CD4-positive, alpha-beta T cell (primary cell): ENCODE measurements at regions not wholly inside any gene's neighbourhood (a gene's known extent, or its start where the extent isn't known, plus 50 kb on each side); places are given as distances from the start of the nearest gene placed in this dataset.

ENCODE experiments used
- ATAC-seq: fragments of 200-7000 bp; cut with Tn5 transposase; one replicate; pipeline ENCODE4 v1.10.0; 2022; ENCODE audit warnings: mild to moderate bottlenecking; ENCODE audit not compliant: poor library complexity
- CTCF ChIA-PET: fragments of 350-600 bp; sonication (Branson Sonifier 250); formaldehyde crosslinking; loops from one replicate; lab custom pipeline; 2021; ENCODE audit warnings: antibody characterized with exemption, inconsistent platforms; lab: Charles Lee
- POLR2A ChIA-PET: fragments of 350-600 bp; sonication (Branson Sonifier 250); formaldehyde crosslinking; loops from one replicate; lab custom pipeline; 2021; ENCODE audit warnings: antibody characterized with exemption, inconsistent platforms; lab: Charles Lee
- DNase-seq, 14 experiments: peaks; one replicate each; pipeline ENCODE4 v3.0.0-alpha.2; 2013 to 2020; ENCODE audit warnings: mixed read lengths in 2 of 14
- H3K27ac ChIP-seq, 2 donors: one replicate each; pipeline versions ENCODE4 v1.5.1 to v1.7.0; 2013; ENCODE audit warnings: low read length in 2 of 2, low read depth in 1 of 2, mild to moderate bottlenecking in 1 of 2
- H3K27me3 ChIP-seq, 2 experiments: 1 replicate in 1 of 2; 2 replicates in 1 of 2; pipeline versions ENCODE4 v1.6.1 to v1.7.0; 2013; ENCODE audit warnings: low read length in 2 of 2, control low read depth in 1 of 2, mild to moderate bottlenecking in 1 of 2, moderate library complexity in 1 of 2; ENCODE audit not compliant: insufficient read depth in 2 of 2, control insufficient read depth in 1 of 2
- H3K36me3 ChIP-seq: one replicate; pipeline ENCODE4 v1.6.1; 2013; ENCODE audit warnings: low read length, control low read depth; ENCODE audit not compliant: insufficient read depth
- H3K4me1 ChIP-seq: one replicate; pipeline ENCODE4 v1.6.1; 2013; ENCODE audit warnings: low read length, control low read depth; ENCODE audit not compliant: insufficient read depth
- H3K4me3 ChIP-seq: one replicate; pipeline ENCODE4 v1.5.1; 2013; ENCODE audit warnings: mild to moderate bottlenecking, low read length, moderate library complexity
- H3K9me3 ChIP-seq, 2 experiments: 1 replicate in 1 of 2; 2 replicates in 1 of 2; pipeline versions ENCODE4 v1.6.1 to v1.7.0; 2013; ENCODE audit warnings: low read length in 2 of 2, mild to moderate bottlenecking in 2 of 2, control low read depth in 1 of 2, moderate library complexity in 1 of 2; ENCODE audit not compliant: control insufficient read depth in 1 of 2, insufficient read depth in 1 of 2
- H3K27ac Mint-ChIP-seq: one replicate; pipeline ENCODE4 v1.8.0; 2020; ENCODE audit warnings: mixed read lengths
- H3K27me3 Mint-ChIP-seq: one replicate; pipeline ENCODE4 v1.8.0; 2021; ENCODE audit warnings: mixed read lengths
- H3K36me3 Mint-ChIP-seq: one replicate; pipeline ENCODE4 v1.8.0; 2021; ENCODE audit warnings: low read depth, mixed read lengths
- H3K4me1 Mint-ChIP-seq: one replicate; pipeline ENCODE4 v1.8.0; 2021; ENCODE audit warnings: low read depth, mixed read lengths
- H3K4me3 Mint-ChIP-seq: one replicate; pipeline ENCODE4 v1.8.0; 2020; ENCODE audit warnings: mild to moderate bottlenecking, mixed read lengths
- H3K9me3 Mint-ChIP-seq: one replicate; pipeline ENCODE4 v1.8.0; 2020; ENCODE audit warnings: mixed read lengths
- CTCF ChIP-seq: fragments of 200-600 bp; IDR thresholded peaks from one replicate; pipeline ENCODE4 v1.8.0; 2022; ENCODE audit warnings: antibody characterized with exemption, mild to moderate bottlenecking
- intact Hi-C, 2 experiments: fragments of 100-400 bp; cut with DNase I in 1 of 2; cut with micrococcal nuclease in 1 of 2; formaldehyde crosslinking; loops; one replicate each; pipeline versions ENCODE4 v1.15.1 to v1.9.0; 2023 to 2025; cut with DNase I, micrococcal nuclease

GRCh38 chr3:70393881-70394612, 81.6 kb upstream of the MDFIC2 start:
- no peak overlapping the region for H3K27ac ChIP-seq
- H3K27me3 Mint-ChIP-seq = peaks cover 20% of the 10 kb centered on the region
- ChIA-PET POLR2A (no interaction called here), CTCF (no interaction called here)
- no peak overlapping the region for H3K4me3 ChIP-seq
- H3K4me3 Mint-ChIP-seq = no peak overlapping the region
- peaks cover 0 to 5% of the 10 kb centered on the region in 2 experiments for H3K27me3 ChIP-seq
- H3K4me1 Mint-ChIP-seq = no peaks in the 10 kb centered on the region
- no peaks in the 10 kb centered on the region for H3K9me3 ChIP-seq
- no peaks in the 10 kb centered on the region for H3K4me1 ChIP-seq
- no peak overlapping the region for H3K27ac Mint-ChIP-seq
- TF ChIP-seq CTCF = no peak
- H3K36me3 Mint-ChIP-seq = no peaks in the 10 kb centered on the region
- intact Hi-C loops = no loop called here
- H3K9me3 Mint-ChIP-seq = peaks cover 2% of the 10 kb centered on the region
- ATAC-seq (no peak), DNase-seq (no peak)
- no peaks in the 10 kb centered on the region for H3K36me3 ChIP-seq

GRCh38 chr3:70392227-70392626, 79.8 kb upstream of the MDFIC2 start:
- DNase-seq = no peak
- POLR2A ChIA-PET = no interaction called here
- Histone ChIP-seq H3K27ac (no peak overlapping the region), H3K4me1 (no peaks in the 10 kb centered on the region), H3K36me3 (no peaks in the 10 kb centered on the region), H3K9me3 (no peaks in the 10 kb centered on the region), H3K27me3 (peaks cover 0 to 5% of the 10 kb centered on the region in 2 experiments), H3K4me3 (no peak overlapping the region)
- CTCF ChIA-PET = no interaction called here
- no peaks in the 10 kb centered on the region for H3K36me3 Mint-ChIP-seq
- peaks cover 16% of the 10 kb centered on the region for H3K27me3 Mint-ChIP-seq
- intact Hi-C loops = no loop called here
- no peaks in the 10 kb centered on the region for H3K4me1 Mint-ChIP-seq
- peaks cover 7% of the 10 kb centered on the region for H3K9me3 Mint-ChIP-seq
- no peak for TF ChIP-seq CTCF
- no peak for ATAC-seq
- no peak overlapping the region for H3K27ac Mint-ChIP-seq
- H3K4me3 Mint-ChIP-seq = no peak overlapping the region

GRCh38 chr3:70387889-70388288, 75.5 kb upstream of the MDFIC2 start:
- Histone ChIP-seq H3K36me3 (no peaks in the 10 kb centered on the region), H3K27ac (no peak overlapping the region), H3K4me3 (no peak overlapping the region), H3K27me3 (no peaks in the 10 kb centered on the region), H3K4me1 (no peaks in the 10 kb centered on the region), H3K9me3 (no peaks in the 10 kb centered on the region)
- CTCF ChIA-PET = no interaction called here
- TF ChIP-seq CTCF = no peak
- Mint-ChIP-seq H3K4me3 (no peak overlapping the region), H3K4me1 (no peaks in the 10 kb centered on the region), H3K9me3 (peaks cover 7% of the 10 kb centered on the region), H3K36me3 (no peaks in the 10 kb centered on the region), H3K27me3 (no peaks in the 10 kb centered on the region), H3K27ac (no peak overlapping the region)
- DNase-seq (no peak), ATAC-seq (no peak)
- intact Hi-C loops = no loop called here
- POLR2A ChIA-PET = no interaction called here
